ENCODE measurements at regions not wholly inside any gene's neighbourhood (a gene's known extent, or its start where the extent isn't known, plus 50 kb on each side); places are given as distances from the start of the nearest gene placed in this dataset.

DNA sequence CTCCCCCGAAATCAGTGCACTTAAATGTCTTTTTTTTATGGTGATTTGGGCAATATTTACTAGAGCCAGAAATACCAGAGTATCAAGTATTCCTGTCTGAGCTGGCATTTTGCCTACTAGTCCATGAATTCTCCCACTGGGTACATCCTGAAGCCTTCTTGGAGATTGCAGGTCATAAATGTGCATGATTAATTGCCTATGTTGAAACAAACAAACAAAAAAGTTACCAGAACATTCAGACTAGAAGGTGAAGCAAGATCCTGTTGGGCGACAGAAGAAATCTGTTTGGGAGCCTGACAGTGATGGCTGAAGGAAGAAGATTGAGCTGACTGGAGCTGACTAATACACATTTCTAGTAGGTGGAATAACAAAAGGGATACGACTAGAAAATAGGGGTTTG lies 127.4 kb upstream of the NRIP1 start:
- H3F3A ChIP-seq (replicated peaks; ENCODE audit: low read depth) = no peaks in the 10 kb centered on the region
- no peaks in the 10 kb centered on the region for H3K36me3 ChIP-seq (ENCODE audit: insufficient read depth)
- DNase-seq (ENCODE audit: low spot score) (no peak), ATAC-seq (no peak)
- peaks cover 4% of the 10 kb centered on the region; the same call in 1 of the 2 replicates for H3K9me2 ChIP-seq (ENCODE audit: insufficient read depth)
- no peak overlapping the region for H3K4me2 ChIP-seq
- no peaks in the 10 kb centered on the region for H4K20me1 ChIP-seq (replicated peaks; ENCODE audit: insufficient read depth)
- H3K4me1 ChIP-seq (ENCODE audit: insufficient read depth) = 0 out of 2 replicates have a peak, but pooled peaks cover 5% of the 10 kb centered on the region
- no peaks in the 10 kb centered on the region for H3K9me3 Mint-ChIP-seq
- no peak for TF ChIP-seq STAT1 (IDR thresholded peaks at IDR 0.05; ENCODE audit: unreplicated experiment)
- no peak overlapping the region for H3K4me3 Mint-ChIP-seq
- H3K27ac ChIP-seq (ENCODE audit: low read depth) = no peak overlapping the region
- no peaks in the 10 kb centered on the region for H3K27me3 ChIP-seq (ENCODE audit: insufficient read depth)
- peaks cover 7% of the 10 kb centered on the region; the same call in 2 of the 3 replicates for H3K4me1 Mint-ChIP-seq
- H3K27me3 Mint-ChIP-seq (ENCODE audit: insufficient read depth, low read depth, poor library complexity) = no peaks in the 10 kb centered on the region
- H3K79me2 ChIP-seq (replicated peaks; ENCODE audit: insufficient read depth) = no peaks in the 10 kb centered on the region
- no peak overlapping the region for H2AFZ ChIP-seq
- H3K27ac Mint-ChIP-seq = no peak overlapping the region
- no peak overlapping the region for H3K4me3 ChIP-seq
- no peaks in the 10 kb centered on the region for H3K36me3 Mint-ChIP-seq (ENCODE audit: low read depth)

DNA sequence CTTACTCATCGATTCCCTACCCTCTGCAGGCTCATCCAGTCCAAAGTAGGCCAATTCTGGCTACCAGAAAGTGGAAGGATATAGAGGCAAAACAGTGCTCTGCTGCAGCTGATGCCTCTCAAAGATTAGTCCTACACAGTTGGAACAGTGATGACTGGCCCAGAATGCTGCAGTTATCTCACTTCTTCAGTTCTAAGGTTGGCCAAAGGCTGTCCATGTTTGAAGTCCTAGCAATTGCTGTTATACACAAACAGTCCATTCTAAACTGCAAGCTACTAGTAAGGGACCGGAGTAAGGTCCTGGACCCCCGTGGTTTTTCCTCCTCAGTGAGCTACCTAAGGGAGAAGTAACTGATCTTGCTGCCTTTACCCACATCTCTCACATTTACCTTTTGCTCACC lies 129.1 kb upstream of the NRIP1 start:
- Histone ChIP-seq H3K27ac (ENCODE audit: low read depth) (no peak overlapping the region), H3K4me2 (no peak overlapping the region), H3K4me1 (ENCODE audit: insufficient read depth) (0 out of 2 replicates have a peak, but pooled peaks cover 5% of the 10 kb centered on the region), H3K9me2 (ENCODE audit: insufficient read depth) (no peaks in the 10 kb centered on the region), H3F3A (replicated peaks; ENCODE audit: low read depth) (no peaks in the 10 kb centered on the region), H4K20me1 (replicated peaks; ENCODE audit: insufficient read depth) (no peaks in the 10 kb centered on the region), H3K36me3 (ENCODE audit: insufficient read depth) (no peaks in the 10 kb centered on the region), H3K27me3 (ENCODE audit: insufficient read depth) (no peaks in the 10 kb centered on the region), H3K79me2 (replicated peaks; ENCODE audit: insufficient read depth) (no peaks in the 10 kb centered on the region), H2AFZ (no peak overlapping the region), H3K4me3 (no peak overlapping the region)
- DNase-seq (ENCODE audit: low spot score) (no peak), ATAC-seq (no peak)
- Mint-ChIP-seq H3K4me3 (no peak overlapping the region), H3K36me3 (ENCODE audit: low read depth) (no peaks in the 10 kb centered on the region), H3K4me1 (peaks cover 11% of the 10 kb centered on the region; the same call in 2 of the 3 replicates), H3K9me3 (no peaks in the 10 kb centered on the region), H3K27me3 (ENCODE audit: insufficient read depth, low read depth, poor library complexity) (no peaks in the 10 kb centered on the region), H3K27ac (no peak overlapping the region)
- no peak for TF ChIP-seq NANOG (IDR thresholded peaks at IDR 0.05; ENCODE audit: borderline replicate concordance)
- TF ChIP-seq ZNF114 (CRISPR knock-in tag; IDR thresholded peaks at IDR 0.05) = no peak
- TF ChIP-seq EZH2 (IDR thresholded peaks at IDR 0.05; ENCODE audit: low read depth, unreplicated experiment) = no peak
- TF ChIP-seq POLR2AphosphoS5 (IDR thresholded peaks at IDR 0.05; ENCODE audit: low read depth) = no peak
- no peak for TF ChIP-seq STAT1 (IDR thresholded peaks at IDR 0.05; ENCODE audit: unreplicated experiment)
- TF ChIP-seq, protein P1, sequence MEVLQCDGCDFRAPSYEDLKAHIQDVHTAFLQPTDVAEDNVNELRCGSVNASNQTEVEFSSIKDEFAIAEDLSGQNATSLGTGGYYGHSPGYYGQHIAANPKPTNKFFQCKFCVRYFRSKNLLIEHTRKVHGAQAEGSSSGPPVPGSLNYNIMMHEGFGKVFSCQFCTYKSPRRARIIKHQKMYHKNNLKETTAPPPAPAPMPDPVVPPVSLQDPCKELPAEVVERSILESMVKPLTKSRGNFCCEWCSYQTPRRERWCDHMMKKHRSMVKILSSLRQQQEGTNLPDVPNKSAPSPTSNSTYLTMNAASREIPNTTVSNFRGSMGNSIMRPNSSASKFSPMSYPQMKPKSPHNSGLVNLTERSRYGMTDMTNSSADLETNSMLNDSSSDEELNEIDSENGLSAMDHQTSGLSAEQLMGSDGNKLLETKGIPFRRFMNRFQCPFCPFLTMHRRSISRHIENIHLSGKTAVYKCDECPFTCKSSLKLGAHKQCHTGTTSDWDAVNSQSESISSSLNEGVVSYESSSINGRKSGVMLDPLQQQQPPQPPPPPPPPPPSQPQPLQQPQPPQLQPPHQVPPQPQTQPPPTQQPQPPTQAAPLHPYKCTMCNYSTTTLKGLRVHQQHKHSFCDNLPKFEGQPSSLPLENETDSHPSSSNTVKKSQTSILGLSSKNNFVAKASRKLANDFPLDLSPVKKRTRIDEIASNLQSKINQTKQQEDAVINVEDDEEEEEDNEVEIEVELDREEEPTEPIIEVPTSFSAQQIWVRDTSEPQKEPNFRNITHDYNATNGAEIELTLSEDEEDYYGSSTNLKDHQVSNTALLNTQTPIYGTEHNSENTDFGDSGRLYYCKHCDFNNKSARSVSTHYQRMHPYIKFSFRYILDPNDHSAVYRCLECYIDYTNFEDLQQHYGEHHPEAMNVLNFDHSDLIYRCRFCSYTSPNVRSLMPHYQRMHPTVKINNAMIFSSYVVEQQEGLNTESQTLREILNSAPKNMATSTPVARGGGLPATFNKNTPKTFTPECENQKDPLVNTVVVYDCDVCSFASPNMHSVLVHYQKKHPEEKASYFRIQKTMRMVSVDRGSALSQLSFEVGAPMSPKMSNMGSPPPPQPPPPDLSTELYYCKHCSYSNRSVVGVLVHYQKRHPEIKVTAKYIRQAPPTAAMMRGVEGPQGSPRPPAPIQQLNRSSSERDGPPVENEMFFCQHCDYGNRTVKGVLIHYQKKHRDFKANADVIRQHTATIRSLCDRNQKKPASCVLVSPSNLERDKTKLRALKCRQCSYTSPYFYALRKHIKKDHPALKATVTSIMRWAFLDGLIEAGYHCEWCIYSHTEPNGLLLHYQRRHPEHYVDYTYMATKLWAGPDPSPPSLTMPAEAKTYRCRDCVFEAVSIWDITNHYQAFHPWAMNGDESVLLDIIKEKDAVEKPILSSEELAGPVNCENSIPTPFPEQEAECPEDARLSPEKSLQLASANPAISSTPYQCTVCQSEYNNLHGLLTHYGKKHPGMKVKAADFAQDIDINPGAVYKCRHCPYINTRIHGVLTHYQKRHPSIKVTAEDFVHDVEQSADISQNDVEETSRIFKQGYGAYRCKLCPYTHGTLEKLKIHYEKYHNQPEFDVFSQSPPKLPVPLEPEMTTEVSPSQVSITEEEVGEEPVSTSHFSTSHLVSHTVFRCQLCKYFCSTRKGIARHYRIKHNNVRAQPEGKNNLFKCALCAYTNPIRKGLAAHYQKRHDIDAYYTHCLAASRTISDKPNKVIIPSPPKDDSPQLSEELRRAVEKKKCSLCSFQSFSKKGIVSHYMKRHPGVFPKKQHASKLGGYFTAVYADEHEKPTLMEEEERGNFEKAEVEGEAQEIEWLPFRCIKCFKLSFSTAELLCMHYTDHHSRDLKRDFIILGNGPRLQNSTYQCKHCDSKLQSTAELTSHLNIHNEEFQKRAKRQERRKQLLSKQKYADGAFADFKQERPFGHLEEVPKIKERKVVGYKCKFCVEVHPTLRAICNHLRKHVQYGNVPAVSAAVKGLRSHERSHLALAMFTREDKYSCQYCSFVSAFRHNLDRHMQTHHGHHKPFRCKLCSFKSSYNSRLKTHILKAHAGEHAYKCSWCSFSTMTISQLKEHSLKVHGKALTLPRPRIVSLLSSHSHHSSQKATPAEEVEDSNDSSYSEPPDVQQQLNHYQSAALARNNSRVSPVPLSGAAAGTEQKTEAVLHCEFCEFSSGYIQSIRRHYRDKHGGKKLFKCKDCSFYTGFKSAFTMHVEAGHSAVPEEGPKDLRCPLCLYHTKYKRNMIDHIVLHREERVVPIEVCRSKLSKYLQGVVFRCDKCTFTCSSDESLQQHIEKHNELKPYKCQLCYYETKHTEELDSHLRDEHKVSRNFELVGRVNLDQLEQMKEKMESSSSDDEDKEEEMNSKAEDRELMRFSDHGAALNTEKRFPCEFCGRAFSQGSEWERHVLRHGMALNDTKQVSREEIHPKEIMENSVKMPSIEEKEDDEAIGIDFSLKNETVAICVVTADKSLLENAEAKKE (CRISPR knock-in tag; IDR thresholded peaks at IDR 0.05) = no peak
- TF ChIP-seq CREB1 (CRISPR knock-in tag; IDR thresholded peaks at IDR 0.05; ENCODE audit: low read depth) = no peak
- no peak for TF ChIP-seq JUNB (IDR thresholded peaks at IDR 0.05; ENCODE audit: unreplicated experiment)
- TF ChIP-seq, protein P2, sequence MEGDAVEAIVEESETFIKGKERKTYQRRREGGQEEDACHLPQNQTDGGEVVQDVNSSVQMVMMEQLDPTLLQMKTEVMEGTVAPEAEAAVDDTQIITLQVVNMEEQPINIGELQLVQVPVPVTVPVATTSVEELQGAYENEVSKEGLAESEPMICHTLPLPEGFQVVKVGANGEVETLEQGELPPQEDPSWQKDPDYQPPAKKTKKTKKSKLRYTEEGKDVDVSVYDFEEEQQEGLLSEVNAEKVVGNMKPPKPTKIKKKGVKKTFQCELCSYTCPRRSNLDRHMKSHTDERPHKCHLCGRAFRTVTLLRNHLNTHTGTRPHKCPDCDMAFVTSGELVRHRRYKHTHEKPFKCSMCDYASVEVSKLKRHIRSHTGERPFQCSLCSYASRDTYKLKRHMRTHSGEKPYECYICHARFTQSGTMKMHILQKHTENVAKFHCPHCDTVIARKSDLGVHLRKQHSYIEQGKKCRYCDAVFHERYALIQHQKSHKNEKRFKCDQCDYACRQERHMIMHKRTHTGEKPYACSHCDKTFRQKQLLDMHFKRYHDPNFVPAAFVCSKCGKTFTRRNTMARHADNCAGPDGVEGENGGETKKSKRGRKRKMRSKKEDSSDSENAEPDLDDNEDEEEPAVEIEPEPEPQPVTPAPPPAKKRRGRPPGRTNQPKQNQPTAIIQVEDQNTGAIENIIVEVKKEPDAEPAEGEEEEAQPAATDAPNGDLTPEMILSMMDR (conservative IDR thresholded peaks at IDR 0.05; ENCODE audit: low read depth in 2 of 2) = no peak
- TF ChIP-seq ZNF331 (CRISPR knock-in tag; IDR thresholded peaks at IDR 0.05; ENCODE audit: low read depth) = no peak
- TF ChIP-seq, protein P3, sequence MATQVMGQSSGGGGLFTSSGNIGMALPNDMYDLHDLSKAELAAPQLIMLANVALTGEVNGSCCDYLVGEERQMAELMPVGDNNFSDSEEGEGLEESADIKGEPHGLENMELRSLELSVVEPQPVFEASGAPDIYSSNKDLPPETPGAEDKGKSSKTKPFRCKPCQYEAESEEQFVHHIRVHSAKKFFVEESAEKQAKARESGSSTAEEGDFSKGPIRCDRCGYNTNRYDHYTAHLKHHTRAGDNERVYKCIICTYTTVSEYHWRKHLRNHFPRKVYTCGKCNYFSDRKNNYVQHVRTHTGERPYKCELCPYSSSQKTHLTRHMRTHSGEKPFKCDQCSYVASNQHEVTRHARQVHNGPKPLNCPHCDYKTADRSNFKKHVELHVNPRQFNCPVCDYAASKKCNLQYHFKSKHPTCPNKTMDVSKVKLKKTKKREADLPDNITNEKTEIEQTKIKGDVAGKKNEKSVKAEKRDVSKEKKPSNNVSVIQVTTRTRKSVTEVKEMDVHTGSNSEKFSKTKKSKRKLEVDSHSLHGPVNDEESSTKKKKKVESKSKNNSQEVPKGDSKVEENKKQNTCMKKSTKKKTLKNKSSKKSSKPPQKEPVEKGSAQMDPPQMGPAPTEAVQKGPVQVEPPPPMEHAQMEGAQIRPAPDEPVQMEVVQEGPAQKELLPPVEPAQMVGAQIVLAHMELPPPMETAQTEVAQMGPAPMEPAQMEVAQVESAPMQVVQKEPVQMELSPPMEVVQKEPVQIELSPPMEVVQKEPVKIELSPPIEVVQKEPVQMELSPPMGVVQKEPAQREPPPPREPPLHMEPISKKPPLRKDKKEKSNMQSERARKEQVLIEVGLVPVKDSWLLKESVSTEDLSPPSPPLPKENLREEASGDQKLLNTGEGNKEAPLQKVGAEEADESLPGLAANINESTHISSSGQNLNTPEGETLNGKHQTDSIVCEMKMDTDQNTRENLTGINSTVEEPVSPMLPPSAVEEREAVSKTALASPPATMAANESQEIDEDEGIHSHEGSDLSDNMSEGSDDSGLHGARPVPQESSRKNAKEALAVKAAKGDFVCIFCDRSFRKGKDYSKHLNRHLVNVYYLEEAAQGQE (IDR thresholded peaks at IDR 0.05; ENCODE audit: unreplicated experiment) = no peak
- no peak for TF ChIP-seq EZH2phosphoT487 (IDR thresholded peaks at IDR 0.05; ENCODE audit: unreplicated experiment)

Measured in GM23338 (cell line).